Stimulated activated CD8-positive, alpha-beta memory T cell treated with anti-CD3 and anti-CD28 coated beads, Interleukin-12 subunit alpha, Interleukin-12 subunit beta, amount 100 ng/mL, for 4 hours (primary cell): ENCODE measurements at regions not wholly inside any gene's neighbourhood (a gene's known extent, or its start where the extent isn't known, plus 50 kb on each side); places are given as distances from the start of the nearest gene placed in this dataset.
"Not testable (repeated sequence)": the region's sequence is repeated elsewhere in the genome, so short reads cannot be mapped to it uniquely, and the experiment has no call there.

Source experiments
- DNase-seq: peaks from one replicate; pipeline ENCODE4 v3.0.0-alpha.2; 2020; ENCODE audit warnings: low read depth

DNA sequence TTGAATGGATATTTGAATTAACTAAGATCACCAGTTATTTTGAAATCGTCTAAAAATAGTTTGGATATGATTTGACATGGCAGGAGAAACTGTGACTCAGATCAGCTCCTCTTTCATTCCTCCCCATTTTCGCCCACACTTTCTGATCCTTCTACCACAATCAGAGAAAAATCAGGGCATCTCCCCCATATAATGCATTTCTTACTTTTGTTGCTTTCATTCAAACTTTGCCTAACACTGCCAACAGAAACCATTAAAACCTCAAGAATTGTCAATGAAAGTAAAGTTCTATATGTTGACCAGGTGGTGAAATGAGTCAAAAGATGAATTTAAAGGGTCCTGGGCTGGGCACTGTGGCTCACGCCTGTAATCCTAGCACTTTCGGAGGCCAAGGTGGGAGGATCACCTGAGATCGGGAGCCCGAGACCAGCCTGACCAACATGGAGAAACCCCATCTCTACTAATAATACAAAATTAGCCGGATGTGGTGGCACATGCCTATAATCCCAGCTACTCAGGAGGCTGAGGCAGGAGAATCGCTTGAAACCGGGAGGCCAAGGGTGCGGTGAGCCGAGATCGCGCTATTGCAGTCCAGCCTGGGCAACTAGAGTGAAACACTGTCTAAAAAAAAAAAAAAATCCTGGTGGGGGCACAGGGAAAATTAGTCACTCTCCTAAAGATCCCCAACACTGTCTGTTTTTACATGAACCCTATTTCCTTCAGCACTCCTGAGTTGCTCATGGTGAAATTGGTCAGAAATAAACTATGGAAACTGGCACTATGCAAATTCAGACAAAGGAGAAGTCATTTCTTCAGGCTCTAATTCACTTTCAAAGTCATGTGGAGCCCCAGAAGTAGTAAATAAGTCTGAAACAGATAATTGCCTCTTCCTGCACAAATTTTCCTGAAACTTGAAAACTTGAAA, 122.8 kb upstream of the NOCT start:
- no peak for DNase-seq

DNA sequence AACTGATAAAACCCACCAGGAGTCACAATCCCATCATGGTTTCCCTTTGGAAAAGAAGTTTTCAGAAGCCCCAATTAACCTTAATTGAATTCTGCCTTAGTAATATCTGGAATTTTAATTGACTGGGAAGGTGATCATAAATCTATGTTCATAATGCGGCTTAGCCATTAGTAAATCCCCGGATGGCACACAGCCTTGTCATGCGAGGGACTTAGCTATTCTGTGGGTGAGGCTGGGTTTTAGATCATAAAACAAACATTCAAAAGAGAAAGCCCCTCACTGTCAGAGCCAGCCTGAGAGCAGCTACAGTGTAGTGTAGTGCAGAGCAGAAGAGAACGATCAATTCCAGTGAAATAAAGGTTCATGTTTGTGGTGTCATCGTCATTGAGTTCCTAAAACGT, 124.0 kb upstream of the NOCT start:
- DNase-seq = no peak

DNA sequence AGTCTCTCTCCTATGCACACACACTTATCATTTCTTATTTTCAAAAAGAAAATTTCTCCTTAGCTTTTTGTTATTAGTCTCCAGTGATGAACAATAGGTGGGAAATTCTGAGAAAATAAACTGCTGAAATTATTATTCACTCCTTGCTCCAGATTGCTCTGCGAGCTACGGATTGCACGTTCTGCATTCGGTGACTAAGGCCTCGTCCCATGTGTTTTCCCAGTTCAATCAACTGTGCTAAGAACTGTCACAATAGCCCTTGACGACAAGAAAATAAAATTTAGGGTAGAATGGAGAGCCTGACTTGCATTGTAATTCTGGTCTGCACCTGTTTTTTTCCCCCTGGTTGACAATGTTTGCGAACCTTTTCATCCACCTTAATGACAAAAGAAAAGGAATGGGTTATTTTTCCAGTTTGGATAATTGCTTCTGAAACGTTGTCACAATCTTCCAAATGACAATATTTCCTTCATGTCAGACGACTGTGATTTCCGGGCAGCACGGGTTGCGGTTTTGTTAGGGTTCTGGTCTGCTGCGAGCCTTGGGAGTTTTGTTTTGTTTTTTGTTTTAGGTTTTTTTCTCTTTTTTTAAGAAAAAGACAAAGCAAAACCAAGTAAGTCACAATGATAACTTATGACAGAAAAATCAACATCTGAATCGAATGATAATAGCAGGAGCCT, 124.5 kb upstream of the NOCT start:
- no peak for DNase-seq

DNA sequence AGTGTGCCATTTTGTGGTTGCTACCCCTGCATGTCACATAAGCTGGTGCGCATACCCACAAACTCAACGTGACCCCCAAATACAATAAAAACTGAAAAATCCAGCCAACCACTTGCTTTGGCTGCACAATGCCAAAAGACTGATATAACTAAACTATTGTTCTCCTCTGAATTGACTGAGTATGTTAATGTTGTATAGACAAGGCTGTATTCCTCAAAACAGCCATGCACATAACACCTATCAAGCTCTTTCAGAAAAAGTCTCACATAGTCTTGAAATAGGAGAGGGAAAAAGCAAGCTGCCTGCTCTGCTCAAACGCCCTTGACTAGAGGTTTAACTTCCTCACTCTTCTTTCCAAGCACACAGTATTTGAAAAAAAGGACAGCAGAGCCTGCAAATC, 126.4 kb upstream of the NOCT start:
- no peak for DNase-seq

DNA sequence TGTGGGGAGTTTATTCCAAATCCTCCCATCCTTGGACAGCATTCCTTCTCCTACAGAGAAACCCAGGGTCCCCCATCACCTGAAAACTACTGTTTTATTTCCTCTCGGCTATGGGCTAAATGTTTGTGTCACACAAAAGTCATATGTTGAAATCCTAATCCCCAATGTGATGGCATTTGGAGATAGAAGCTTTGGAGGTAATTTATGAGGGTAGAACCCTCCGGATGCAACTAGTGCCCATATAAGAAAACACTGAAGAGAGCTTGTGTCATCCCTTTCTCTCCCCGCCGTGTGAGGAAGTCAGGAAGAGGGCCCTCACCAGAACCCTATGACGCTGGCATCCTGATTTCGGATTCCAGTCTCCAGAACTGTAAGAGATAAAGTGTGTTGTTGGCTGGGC, 127.8 kb upstream of the NOCT start:
- no peak for DNase-seq

DNA sequence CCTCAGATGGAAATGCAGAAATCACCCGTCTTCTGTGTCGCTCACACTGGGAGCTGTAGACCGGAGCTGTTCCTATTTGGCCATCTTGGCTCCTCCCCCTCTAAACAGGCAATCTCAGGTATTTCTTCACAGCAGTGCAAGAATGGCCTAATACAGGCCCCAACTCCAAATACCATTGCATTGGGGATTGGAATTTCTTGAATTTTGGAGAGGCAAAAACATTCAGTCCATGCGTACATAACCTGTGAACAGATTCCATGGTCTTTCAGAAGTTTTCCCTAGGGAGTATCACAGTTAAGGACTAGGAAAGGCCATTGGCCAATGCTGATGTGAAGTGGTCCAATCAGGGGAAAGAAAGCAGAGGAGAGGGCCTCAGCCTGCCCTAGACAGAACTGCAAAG, 128.2 kb upstream of the NOCT start:
- no peak for DNase-seq

DNA sequence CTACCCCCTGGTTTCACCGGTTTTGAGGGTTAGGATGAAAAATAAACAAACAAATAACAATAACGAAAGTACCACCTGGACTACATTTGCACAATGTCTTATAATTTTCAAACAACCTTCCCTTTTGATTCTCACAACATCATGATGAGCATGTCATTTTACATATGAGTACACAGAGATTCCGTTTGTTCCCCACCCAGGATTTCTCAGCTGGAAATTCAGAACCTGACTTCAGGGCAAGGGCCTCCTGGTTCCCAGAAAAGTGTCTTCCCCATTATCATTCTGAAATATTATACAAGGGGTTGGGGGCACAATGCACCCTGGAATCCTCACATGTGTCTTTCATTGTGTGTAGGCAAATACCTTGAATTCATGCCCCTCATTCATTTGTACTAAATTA, 135.8 kb upstream of the NOCT start:
- no peak for DNase-seq

DNA sequence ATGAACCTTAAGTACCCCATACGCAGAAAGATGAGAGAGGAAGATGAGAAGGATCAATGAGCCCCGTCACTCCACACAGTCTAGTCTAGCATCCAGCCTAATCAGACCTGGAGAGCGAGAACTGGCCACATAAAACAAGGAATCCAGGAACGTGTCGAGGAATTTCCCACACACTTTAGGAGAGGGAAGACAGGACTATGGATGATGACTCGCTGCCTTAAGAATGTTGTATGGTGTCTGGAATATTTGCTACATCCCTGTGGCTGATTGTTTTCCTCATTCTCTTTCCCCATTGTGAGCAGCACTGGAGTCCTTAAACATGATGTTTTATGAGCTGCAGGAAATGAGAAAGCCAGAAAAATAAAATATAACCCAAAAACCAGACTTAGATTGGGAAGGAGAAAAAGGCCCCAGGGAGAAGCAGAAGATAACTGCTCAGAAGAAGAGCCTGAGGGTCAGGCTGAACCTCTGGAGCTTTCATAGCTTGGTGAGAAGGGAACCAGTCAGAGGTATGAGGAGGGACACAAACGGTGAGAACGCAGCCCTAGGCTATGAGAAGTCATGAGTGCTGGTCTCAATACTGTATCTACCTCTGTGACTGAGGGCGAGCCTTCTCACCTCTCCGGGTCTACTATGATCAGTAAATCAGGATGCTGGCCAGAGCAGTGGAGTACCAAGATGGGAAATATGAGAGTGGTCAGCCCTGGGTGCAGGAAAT, 139.5 kb upstream of the NOCT start:
- DNase-seq = no peak

DNA sequence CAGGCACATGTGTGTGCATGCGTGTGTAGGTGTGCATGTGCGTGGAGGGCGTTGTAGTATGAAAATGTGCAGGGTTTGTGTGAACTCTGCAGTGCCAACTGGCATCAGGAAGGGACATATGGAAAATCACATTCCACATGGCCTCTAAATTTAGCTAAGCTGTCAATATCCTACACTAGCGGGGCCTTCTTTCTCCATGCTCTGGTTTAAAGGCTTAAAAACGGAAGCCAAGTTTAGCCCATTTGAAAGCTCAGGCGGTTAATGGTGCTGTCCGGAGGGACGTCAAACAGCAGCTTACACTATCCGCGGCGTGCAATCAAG, 144.1 kb upstream of the NOCT start:
- no peak for DNase-seq

DNA sequence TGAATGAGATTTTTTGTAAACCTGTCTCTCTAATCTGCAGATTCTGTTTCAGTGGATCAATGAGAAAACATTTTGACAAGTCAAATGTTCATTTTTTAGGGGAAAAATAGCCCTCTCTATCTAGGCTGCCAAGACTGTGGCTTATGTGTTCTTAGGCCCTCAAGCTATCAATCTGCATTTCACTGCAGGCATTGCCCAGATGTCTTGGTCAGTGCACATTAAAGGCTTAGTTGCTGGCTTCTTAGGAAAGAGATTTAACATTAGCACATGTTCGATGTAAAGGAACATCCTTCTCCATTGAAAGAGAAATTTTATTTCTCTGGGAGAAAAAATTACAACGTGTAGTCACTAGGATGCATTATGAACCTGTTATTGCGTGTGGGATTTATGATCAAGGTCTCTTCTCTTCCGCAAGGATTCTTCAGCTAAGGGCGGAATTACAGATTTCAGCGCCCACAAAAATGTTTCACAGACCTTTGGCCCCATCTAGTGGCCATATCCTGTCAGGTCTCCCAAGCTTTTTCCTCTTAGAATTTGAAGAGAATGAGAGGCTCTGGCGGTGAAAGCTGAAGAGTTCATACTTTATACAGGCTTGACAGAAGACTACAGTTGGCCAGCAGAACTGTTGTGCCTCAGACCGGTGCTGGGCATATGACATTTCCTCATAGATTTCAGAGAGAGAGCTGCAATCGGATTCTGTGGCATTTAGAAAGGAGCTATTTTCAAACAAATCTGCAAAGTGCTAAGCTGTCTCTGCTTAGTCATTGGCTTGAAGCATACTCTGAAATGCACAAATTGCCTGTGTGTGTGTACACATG, 144.6 kb upstream of the NOCT start:
- no peak for DNase-seq

DNA sequence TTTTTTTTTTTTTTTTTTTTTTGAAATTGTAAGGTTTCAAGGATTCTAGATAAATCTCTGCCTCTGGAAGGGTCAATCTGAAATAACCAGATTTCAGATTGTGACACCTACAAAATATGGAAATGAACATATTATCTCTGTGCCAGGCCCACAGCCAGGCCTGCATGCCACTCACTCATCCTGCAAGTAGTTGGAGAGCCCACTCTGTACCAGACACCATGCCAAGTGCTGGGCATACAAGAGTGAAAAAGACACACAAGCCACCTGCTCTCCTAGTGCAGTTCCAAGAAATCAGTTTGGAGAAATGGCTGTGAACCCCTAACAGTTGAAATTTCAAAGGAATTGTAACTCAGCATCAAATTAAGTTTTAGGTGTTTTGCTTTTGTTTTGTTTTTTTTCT, 145.9 kb upstream of the NOCT start:
- no peak for DNase-seq

DNA sequence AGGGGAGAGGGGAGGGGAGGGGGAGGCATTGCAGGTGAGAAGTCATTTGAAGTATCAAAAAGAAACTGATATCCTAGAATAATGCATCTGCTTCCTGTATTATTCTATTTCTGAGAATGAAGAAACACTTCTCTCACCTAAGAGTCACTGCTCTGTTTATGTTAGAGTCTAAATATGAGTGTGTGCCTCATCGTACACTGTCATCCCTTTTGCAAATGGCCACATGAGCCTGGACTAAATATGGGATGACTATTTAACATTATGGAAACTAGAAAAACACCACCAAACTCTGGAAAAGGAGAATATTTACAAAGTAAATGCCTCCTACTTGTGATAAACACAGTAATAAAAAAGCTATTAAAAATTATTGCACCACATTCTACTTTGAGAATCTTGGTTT, 146.4 kb upstream of the NOCT start:
- no peak for DNase-seq

DNA sequence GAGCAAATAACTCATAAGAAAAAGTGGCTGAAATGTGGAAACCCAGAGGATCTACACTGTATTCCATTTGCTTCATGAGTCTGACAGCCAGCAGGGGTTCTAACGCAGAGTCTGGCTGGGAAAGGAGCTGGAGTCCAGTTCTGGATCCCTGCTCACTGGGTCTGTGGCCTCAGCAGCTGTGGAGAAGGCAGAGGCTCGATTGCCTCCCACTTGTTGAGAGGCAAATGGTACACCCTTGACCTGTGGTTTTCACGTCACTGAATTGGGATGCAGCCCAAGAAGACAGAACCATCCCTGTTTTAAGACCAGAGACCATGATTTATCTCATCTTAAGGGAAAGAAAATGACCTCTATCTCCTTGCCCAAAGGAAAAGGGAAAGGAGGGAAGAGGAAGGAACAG, 147.0 kb upstream of the NOCT start:
- no peak for DNase-seq

DNA sequence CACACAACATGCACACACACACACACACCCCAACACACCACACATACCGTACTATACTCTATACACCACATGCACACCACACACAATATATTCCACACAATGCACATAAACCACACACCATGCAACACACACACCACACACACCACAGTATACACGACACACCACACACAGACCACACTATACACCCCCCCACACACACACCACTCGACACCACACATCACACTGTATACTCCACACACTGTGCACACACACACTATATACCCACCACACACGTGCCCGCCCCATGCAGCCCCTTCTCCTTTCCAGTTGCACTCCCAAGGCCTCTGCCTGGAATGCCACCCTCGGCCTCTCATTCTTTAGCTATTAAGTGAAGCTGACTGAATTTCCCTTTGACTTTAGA, 148.2 kb upstream of the NOCT start:
- DNase-seq = no peak

DNA sequence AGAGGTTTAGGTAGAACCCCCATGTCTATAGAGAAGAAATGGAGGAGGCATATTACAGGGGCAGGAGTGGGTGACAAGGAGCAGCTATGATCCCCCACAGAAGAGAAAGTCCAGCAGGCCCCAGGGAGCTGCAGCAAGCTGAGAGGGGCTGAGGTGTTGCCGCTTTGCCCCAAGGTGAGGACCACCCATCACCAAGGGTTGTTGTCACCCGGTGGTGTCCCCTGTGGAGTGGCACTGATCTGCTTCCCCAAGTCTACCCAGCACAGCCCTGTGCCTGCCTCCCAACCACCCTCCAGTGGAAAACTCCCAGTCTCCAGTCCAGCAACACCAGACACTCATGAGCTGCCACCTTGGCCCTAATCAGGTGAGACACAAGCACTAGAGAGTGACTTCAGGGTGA, 149.3 kb upstream of the NOCT start:
- DNase-seq = no peak

DNA sequence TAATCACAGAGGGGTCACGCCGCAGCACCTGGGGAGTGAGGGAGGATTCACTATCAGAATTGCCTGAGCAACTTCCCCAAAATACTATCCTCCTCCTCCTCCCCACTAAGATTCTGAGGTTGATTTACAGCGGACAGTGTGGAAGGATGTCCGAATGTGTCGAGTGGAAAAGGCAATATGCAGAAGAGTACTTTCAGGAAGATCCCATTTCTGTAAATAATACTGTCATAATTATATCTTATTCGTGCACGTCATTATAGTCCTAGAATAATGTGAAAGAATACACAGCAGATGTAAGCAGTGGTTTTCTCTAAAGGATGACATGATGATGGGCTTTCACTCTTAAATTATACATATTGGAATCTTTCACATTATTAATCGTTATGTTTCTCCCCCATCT, 149.8 kb upstream of the NOCT start:
- DNase-seq = no peak

DNA sequence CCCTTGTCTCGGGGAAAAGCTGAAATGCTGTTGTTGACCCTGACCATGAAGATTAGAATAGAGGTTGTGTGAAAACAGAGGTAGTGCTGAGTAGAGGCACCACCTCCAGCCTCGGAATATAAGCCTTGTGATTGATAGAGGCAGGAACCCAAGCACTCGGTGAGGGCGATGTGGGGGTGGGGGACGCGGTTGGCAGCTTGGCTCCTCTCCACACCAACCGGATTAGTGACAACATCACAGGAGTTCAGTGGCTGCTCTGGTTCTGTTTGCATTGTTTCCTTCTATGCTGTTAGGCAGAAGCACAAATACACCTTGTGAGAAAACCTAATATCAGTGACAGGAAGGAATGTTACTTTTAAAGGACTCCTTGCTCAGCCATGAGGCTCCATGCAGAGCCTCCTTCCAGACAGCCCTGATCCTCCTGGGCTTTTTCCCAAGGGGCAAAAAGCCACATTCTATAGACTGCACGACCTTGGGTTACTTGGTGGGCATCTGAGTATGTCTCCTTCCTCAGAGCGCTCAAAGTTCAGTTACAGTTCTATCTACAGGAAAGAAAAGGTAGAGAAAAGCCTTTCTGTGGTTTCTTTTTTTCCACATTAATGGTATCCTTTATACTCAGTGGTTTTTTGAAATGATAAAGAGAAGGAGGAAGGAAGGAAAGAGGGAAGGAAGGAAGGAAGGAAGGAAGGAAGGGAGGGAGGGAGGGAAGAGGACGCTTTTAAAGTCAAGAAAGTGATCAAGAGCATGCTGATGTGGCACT, 150.4 kb upstream of the NOCT start:
- DNase-seq = no peak

DNA sequence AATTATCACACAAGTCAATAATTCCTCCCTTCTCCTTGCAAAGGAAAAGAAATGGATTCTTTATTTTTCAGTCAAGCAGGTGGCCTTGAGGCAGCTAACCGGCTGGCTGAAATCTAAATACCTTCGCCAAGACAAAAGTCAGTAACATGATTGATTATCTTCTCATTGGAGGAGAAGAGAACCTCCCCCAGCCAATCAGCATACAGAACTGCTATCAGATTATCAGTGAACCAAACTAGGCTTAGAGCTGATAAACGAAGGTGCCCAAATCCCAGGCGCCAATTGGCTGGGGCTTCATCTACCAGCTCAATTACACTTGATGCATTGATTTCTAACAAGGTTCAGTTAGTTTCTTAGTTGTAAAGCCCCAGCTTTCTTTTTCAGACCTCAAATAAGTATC, 152.4 kb upstream of the NOCT start:
- DNase-seq = no peak

DNA sequence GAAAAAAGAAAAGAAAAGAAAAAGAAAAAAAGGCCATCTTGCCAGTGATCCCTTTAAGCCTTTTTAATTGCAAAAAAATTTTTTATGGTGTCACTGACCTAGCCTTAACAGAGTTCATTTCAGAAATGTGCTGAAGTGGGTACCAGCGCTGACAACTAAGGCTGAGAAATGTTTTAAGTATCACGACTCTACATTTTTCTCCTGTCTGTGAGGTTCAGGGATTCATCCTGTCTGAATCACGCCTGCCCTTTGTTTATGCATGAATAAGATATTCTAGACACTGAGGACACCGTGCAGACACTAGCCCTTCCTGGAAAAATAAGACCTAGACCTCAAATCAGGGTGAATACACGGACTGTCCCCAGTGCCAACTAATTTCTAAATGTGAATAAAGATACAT, 154.4 kb upstream of the NOCT start:
- no peak for DNase-seq

DNA sequence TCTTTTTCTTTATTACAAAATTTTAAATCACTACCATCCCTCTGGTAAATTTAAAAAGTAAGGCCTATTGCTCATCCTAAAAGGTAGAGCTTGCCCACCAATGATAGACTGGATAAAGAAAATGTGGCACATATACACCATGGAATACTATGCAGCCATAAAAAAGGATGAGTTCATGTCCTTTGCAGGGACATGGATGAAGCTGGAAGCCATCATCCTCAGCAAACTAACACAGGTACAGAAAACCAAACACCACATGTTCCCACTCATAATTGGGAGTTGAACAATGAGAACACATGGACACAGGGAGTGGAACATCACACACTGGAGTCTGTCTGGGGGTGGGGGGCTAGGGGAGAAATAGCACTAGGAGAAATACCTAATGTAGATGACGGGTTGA, 155.2 kb upstream of the NOCT start:
- DNase-seq = not testable (repeated sequence)

DNA sequence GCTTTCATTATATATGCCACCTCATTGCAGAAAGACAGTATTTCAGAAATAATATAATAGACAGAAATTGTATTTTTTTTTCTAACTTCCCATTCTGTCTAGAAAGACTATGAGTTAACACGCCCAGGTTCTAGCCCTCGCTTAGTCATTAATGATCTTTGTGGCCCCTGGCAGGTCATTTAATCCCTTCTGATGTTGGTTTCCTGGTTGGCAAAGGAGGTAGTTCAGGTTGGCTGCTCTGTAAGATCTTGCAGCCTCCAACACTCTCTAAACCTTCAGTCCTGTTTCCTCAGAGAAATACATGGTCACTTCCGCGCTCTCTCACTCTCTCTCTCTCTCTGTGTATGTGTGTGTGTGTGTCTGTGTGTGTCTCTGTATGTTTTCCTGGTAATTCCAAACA, 156.3 kb upstream of the NOCT start:
- no peak for DNase-seq

DNA sequence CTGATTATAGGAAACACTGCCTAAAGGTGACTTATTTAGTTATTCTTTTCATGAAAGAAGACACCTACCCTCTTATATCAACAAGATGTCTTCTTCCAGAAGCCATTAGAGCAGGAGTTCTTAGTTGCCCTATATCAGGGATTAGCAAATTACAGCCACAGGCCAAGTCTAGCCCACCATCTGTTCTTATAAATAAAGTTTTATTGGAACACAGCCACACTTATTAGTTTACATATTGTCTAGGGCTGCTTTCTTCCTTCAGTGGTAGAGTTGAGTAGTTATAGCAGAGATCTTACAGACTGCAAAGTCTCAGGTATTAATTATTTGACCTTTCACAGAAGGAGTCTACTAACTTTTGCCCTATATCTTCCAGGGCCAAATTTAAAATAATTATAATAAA, 157.2 kb upstream of the NOCT start:
- DNase-seq = no peak
